GM12891 (cell line): ENCODE measurements at regions not wholly inside any gene's neighbourhood (a gene's known extent, or its start where the extent isn't known, plus 50 kb on each side); places are given as distances from the start of the nearest gene placed in this dataset.

Experiments
- PAX5 ChIP-seq: IDR thresholded peaks from 2 replicates; pipeline ENCODE4 v1.6.1; 2011; ENCODE audit warnings: low read length, moderate library complexity, mild to moderate bottlenecking; ENCODE audit not compliant: insufficient read depth, severe bottlenecking
- POLR2A ChIP-seq: IDR thresholded peaks from 2 replicates; pipeline ENCODE4 v1.6.1; 2011; ENCODE audit warnings: low read depth, low read length, control low read depth
- POLR2AphosphoS5 ChIP-seq: IDR thresholded peaks from 2 replicates; pipeline ENCODE4 v1.6.1; 2011; ENCODE audit warnings: low read depth, low read length, control low read depth
- SPI1 ChIP-seq: IDR thresholded peaks from 2 replicates; pipeline ENCODE4 v1.6.1; 2011; ENCODE audit warnings: low read depth, low read length, control low read depth
- TAF1 ChIP-seq: IDR thresholded peaks from 2 replicates; pipeline ENCODE4 v1.6.1; 2011; ENCODE audit warnings: low read depth, low read length, control low read depth

DNA sequence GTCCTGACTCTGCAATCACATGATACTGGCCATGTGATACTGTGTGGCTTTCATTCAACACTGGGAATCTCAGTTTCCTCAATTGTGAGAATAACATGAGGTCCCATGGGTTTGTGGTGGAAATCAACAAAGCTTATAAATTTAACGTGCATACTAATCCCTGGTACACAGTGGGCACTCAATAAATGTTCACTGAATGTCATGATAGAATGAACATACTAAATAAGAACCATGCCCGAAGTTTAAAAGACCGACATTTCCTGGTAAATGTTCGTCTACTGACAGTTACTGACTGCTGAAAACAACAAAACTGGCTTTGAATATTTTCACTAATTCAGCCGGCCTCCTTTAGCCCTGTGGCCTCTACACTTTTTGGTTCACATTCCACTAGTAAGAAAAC, 62.3 kb upstream of the CCT8L2 start:
- TF ChIP-seq POLR2A (no peak), TAF1 (no peak), POLR2AphosphoS5 (no peak), SPI1 (no peak), PAX5 (no peak)
